NCI-H2227 treated with DMSO at 0.1 percent for 48 hours (cell line): ENCODE measurements at regions not wholly inside any gene's neighbourhood (a gene's known extent, or its start where the extent isn't known, plus 50 kb on each side); places are given as distances from the start of the nearest gene placed in this dataset.

ENCODE experiments used
- DNase-seq: peaks from one replicate; lab custom pipeline; 2025; lab: John Stamatoyannopoulos, UW

DNA sequence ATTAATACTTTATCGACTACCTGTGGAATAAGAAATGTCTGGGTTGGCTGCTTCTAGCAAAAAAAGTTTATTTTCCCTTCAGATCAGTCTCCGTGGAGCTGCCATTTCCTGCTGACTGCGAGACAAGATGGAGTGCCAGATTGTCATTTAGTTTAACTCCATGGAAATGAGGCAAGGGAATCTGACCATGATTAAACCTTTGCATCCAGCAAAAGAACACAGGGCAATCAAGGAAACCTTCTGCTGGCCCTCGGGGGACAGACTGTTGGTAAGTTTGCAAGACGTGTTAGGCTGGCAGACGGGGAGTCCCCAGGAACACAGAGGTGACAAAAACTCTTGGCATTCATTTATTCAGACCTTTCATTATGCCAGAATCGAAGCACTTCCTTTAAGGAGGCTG lies 52.2 kb upstream of the SPACA1 start:
- DNase-seq = no peak

DNA sequence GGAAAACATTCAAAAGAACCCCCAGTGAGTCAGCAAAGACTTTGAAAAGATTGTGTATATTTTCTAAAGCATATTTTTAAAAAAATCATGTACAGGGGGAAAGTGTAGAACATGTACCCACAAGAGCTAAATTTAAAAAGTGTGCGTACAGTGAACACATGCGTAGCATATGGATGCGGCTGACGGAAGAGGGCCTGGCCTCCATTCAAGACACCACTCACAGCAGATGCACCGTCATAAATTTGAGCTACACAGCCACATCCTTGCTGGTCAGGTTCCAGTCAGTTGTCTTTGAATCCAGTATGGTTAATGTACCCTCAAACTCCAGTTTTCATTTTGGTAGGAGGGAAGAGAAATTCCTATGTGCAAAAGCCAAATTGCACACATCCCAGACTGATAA lies 54.3 kb upstream of the SPACA1 start:
- no peak for DNase-seq

DNA sequence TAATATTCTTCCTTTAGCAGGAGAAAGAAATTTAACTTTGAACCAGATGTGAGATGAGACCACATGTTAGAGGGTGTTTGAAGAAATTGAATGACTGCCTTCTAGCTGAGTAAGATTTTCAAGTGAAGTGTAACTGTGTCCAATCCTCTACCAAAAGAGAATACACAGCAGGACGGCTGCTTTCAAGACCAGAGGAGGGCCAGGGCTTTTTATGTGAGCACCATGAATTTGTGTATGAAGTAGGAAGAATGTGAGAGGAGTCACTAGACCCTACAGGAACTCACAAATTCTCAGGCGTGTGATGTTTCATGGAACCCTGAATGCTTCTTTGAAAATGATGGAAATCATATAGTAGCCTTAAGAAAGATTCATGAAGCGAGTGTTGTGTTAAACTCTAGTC lies 56.8 kb upstream of the SPACA1 start:
- no peak for DNase-seq

DNA sequence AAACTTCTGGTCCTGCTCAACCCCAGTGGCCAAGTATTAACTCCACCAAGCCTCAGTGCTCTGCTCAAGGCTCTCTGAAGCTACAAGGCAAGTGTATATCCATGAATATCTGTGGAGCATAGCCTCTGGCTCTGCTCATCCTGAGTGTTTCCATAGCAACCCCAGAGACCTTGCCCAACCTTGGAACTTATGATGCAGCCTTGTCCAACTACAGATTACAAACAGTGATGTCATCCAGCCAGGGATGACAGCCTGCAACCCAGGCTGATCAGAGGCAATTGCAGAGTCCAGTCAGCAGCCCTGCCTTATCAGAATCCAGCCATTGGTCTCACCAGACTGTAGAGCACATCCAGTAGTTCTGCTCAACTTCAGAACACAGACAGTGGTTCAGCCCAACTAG lies 65.5 kb upstream of the SPACA1 start:
- DNase-seq = no peak

DNA sequence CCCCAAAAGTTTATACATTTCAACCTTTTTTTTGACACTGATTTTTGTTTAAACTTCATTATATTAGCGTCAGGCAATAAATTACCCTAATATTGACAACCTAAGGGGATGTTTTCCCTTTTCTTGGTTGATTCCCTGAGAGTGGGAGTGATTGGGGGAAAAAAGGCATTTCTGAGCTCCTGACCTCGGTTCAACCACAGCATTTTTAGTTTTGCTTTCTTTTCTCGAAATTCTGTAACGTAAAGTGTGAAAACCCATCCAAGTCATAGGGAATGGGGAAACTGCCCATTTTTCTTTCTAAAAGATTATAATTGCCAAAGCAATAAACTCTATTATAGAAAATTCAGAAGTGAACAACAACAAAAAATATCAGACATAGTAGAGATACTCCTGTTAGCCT lies 67.9 kb upstream of the SPACA1 start:
- no peak for DNase-seq

DNA sequence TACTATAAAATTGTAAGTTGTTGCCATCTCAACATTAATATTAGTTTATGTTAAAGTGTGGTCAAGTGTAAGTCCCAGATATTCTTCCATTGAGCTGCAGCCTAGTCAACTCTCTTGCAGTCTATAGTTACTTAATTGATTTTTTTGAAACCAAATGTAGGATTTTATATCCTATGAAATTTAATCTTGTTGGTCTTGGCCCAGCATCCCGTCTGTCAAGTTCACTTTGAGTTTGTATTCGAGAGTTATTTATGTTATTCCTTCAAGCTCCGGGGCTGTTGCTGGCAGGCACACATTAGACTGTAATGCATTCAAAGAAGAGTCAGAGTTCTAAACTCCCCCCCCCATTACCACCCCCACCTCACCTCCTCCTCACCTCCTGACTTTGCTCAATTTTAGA lies 71.0 kb upstream of the SPACA1 start:
- no peak for DNase-seq

DNA sequence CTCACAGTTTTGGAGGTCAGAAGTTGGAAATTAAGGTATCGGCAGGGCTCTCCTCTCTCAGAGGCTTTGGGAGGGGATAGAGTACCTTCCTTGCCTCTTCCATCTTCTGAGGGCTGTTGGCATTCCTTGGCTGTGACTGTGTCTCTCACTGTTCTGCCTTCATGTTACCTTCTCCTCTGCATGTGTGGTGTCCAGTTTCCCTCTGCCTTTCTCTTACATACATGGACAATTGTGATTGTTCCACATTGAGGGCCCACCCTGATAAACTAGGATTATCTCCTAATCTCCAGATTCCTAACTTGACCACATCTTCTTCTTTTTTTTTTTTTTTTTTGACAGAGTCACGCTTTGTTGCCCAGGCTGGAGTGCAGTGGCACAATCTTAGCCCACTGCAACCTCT lies 72.1 kb upstream of the SPACA1 start:
- no peak for DNase-seq

DNA sequence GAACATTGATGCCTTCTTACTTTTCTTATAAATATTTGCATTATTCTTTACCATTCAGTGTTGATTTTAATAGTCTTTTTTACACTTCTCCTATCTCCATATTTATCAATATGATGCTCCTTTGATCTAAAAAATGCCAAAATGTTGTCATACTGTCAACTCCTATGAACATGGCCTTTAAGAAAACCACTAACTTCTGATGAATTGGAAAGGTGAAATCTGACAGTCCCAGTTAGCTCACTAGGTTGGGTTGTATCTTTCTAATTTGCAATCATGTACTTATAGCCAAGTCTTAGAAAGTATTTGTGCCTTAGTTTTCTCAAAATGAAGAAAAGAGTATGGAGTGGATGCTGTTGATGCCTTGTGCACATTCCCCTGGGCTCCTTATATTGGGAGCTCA lies 75.4 kb upstream of the SPACA1 start:
- no peak for DNase-seq

DNA sequence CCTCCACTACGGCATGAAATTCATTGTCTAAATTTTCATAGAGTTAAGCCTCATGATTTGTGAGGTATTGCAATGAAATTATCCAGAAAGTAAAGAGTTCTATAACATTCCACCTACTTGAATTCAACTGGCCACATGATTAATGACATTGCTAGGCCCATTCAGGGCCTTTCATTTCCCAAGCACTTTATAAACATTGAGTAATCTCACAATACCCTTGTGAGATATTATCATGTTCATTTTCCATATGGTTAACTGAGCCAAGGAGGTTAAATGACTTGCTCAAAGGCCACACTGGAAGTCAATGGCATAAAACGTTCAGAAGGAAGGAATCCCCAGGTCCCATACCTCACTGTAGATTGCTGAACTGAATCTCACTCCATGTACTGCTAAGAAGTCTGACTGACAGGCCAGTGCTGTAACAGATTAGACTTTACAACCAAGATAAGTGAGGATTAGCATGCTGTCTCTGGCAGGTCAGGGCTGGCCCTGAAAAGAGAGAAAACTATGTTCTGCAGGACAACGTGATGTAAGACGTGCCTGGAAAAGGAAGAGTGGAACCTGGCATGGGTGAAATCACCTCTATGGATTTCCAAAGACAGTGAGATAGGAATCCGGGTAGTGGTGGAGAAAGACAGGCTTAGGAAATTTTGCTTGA lies 75.9 kb upstream of the SPACA1 start:
- DNase-seq = no peak

DNA sequence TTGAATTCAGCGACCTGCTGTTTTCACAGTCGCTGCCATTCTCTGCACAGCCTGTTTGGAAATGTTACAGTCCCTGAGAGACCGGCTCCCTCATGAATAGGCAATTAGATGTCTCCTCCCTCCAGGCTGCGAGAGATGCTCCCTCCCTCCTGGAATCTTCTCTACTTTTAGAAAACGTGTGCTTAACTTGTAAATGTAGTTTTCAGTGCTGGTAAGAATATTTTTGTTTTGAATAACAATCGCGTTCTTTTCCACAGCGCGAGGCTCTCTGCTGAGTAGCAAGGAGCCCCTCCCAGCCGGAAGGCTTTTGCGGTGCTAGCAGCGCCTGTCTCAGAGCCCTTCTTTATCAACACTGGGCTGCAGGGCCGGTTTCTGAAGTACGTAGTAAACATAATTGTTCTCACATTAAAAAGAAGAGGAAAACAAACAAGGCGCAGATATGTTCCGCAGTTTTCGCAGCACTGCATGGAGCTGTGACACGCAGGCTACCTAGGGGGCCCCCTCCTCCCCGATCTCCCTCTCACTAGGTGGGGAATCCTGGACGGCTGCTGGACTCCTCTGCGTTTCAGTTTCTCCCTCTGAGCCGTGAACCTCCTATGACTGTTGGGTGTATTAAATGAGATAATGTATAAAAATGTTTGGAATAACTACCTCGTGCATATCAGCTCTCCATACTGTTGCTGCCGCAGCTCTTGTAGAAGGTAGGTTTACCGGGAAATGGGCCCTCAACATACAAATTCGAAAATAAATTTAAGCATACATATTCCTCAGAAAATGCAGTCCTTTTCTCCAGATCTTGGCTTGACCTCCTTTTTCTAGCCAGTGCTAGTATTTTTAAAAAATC lies 79.0 kb upstream of the SPACA1 start:
- peak; percentile 29 for DNase-seq

DNA sequence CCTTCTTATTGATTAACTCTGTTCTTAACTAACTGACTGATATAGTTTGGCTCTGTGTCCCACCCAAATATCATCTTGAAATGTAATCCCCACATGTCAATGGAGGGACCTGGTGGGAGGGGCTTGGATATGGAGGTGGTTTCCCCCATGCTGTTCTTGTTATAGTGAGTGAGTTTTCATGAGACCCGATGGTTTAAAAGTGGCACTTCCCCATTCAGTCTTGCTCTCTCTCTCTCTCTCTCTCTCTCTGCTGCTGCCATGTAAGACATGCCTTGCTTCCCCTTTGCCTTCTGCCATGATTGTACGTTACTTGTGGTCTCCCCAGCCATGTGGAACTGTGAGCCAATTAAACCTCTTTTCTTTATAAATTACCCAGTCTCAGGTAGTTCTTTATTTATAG lies 81.8 kb upstream of the SPACA1 start:
- DNase-seq = no peak

DNA sequence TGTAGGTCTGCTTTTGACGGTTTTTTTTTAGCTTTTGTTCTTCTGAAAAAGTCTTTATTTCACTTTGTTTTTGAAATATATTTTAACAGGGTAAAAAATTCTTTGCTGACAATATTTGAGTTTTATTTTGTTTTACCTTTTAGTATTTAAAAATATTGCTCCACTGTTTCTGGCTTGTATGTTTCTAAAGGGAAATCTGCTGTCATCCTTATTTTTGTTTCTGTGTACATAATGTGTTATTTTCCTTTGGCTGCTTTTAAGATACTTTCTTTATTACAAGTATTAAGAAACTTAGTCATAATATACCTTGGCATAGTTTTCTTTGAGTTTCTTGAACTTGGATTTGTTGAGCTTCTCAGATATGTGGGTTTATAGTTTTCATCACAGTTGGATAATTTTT lies 88.6 kb upstream of the SPACA1 start:
- DNase-seq = no peak

DNA sequence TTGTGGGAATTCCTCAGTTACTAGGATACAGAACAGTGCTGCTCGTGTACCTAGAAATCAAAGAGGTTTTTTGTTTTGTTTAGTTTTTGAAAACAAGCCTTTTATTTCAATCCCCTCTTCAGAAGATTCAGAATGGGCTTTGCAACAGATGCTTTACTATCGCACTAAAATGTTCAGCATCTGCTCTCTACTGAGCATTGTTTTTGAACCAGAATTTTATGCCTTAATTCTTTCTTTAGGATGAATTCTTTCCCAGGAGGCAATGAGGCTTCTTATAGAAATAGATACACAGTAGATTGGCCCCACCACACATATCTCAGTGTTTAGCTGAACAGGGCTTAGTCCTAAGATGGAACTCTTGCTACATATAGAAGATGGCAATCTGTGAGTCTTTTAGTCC lies 95.9 kb upstream of the SPACA1 start:
- DNase-seq = no peak

DNA sequence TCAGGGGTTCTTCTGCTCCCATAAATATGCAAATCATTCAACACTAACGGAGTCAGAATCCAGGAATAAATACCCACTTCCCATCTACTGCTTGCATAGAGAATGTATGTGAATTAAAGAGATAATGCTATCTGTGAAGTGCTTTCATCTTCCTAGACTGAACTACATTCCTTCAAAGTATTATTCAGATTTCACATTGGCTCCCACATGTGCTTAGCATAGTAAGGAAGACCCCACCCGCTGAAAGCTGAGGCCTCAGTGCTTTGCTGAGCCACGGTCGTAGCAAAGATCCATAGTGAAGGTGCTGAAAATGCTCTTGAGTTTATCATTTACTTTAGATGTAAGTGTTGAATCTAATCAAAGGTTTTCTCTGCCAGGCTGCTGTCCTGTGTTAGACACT lies 97.0 kb upstream of the SPACA1 start:
- no peak for DNase-seq

DNA sequence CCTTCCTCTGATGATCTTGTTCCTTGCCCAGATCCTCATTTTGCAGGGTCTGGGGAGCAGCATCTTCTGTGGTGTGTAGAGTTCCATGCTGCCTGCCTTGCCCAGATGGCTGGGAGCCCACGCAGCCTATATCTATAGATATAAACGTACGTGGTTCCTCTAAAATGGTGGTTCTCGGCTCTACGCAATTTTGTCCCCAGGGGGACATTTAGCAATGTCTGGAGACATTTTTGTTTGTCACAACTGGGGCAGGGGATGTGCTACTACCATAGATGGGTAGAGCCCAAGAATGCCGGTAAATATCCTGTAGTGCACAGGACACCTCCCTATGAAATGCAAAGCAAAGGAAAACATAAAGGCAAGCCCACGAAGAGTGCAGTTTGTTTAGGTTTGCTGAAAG lies 98.4 kb upstream of the SPACA1 start:
- DNase-seq = no peak

DNA sequence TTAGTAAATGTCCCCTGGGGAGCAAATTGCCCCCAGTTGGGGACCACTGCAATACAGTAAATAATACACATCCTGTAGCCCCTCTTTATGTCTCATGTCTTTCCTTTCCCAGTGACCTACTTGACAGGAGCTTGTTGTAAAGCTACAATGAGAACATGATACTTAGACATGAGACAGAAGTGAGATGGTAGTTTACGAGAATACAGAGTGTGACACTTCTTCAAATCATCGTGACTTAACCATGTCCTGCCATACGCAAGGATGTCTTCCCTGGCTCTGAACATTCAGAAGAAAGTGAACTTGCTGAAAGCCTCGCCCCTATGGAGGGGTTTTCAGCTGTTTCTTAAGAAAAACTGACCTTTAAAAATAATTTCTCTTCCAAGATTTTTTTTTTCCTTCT lies 101.0 kb upstream of the SPACA1 start:
- no peak for DNase-seq

DNA sequence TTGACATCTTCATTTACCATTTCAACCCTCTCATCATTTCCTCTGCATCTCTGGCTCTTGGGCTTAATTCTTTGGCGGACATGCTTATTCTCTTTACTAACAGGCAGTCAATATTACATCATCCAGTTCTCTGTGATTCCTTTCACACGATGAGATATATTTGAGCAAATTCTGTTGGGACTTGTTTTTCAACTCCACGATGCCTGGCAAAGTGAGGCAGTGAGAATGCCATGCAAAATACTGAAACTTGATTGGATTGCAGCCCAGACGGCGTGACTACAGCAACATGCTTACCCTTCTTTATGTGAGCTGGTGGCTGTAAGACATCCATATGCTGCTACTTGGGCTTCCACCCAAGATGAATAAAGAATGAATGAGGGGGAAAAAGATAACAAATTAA lies 101.7 kb upstream of the SPACA1 start:
- DNase-seq = no peak

DNA sequence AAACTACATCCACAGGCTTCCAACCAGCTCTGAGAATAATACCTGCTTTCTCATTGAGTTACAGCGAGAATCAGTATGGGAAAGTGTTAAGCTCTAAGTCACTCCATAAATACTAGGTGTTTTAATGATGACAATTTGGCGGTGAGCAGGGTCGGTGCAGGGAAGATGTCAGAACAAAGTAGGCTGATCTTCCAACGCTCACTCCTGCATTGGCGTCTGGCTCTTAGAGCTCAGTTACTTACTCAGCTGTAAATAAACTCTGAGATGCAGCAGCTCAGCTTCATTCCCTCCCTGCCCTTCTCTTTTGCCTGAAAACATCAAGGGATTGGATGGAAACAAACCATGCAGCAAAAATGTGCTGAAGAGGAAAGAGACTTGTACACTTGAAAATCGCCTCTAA lies 102.5 kb upstream of the SPACA1 start:
- DNase-seq = peak; percentile 31

DNA sequence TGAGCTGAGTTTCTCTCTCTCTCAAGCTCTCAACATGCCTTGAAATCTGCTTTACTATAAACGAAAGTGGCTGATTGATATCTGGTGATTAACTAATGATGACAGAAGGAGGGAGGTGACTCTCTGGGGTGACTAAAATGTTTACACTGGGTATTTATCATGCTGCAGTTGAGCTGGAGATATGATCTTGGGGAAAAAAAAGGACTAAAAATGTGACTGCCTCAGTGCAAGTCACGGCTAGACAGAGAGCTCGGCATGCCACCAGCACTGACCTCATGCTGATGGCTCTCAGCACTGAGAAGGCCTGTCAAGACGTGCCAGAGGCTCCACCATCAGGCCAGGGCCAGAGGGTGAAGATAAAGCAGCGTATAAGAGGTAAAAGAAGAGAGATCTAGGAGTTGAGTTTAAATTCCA lies 103.1 kb upstream of the SPACA1 start:
- no peak for DNase-seq

DNA sequence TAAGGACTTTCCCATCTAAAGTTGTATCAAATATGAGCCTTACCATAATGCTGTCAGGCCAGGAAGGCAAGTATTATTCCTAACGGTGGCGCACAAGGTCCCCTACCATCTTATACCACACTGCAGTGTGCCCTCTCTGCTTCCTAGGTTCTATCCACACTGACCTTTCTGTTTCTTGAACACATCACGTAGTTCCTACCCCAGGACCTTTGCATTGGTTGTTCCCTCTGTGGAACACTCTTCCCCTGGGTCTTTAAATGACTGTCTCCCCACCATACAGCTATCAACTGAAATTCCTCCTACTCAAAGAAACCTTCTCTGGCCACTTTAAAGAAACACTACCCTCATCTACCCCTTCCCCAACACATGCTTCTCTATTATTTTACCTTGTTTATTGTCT lies 104.5 kb upstream of the SPACA1 start:
- DNase-seq = no peak

DNA sequence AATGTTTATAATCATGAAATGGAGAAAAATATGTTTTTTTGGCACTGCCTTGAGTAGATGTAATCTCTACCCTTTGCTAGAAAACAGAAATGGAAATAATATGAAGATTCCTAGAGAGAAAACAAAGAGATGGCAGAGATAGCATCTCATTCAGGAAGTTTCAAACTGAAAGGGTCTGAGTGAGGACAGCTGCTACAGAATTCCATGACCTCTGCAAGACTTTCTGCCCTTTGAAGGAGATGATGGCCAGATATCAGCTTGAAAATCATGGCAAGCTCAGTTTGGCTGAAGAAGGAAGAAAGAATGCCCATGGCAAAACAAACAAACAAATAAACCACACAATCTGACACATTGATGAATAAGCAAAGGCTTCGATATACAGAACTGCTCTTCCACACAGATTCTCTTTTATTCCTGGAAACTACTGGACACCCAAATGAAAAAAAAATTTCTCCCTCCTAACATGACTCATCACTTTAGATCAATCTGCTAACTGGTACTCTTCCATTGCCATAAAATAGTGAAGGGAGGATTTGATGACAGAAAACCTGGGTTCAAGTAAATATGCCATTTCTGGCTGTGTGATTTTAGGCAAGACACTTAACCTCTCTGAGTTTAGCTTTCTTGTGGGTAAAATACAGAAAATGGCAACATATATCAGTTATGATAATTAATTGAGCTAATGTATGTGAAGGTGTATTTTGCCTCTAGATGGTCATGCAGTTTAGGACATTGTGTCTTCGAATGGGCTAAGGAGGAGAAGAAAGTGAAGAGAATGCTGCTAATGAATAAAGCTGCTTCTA lies 105.9 kb upstream of the SPACA1 start:
- DNase-seq = no peak

DNA sequence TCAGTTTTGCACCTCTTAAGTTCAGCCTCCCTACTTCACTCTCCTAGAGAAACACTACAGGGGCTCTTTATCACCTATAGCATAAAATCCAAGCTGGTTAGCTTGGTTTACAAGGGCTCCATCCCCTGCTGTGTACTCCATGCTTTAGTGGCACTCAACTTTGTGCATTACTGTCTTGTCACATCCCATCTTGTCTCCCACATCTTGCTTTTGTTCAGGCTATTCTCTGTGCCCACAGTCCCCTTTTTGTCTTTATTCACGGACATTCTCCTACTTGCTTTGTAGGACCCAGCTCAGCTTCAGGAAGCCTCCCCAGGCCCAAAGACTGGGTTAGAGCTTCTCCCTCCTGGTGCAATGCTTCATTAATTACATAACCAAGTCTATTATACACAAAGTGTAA lies 107.9 kb upstream of the SPACA1 start:
- DNase-seq = no peak

DNA sequence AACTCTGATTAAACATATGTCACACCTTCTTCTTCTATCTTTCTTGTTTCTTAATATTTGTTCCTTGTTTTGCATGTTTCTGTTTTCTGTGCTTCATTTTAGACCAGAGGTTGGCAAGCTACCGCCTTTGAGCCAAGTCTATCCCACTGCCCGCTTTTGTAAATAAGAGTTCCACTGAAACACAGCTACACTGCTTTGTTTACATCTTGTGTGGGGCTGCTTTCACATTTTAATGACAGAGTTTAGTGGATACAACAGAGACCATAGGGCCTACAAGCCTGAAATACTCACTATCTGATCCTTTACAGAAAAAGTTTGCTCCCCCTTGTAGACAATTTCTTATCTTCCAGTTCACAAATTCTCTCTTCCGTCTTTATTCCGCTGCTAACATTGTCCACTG lies 109.4 kb upstream of the SPACA1 start:
- DNase-seq = no peak
